ENCODE measurements at regions not wholly inside any gene's neighbourhood (a gene's known extent, or its start where the extent isn't known, plus 50 kb on each side); places are given as distances from the start of the nearest gene placed in this dataset.
"Not testable (repeated sequence)": the region's sequence is repeated elsewhere in the genome, so short reads cannot be mapped to it uniquely, and the experiment has no call there.

GRCh38 chr6:167662075-167662880, 164.4 kb upstream of the AFDN start:
- no peak for DNase-seq (ENCODE audit: low read depth)

- no peak for DNase-seq (ENCODE audit: low read depth)
These were observed 163.9 kb upstream of the AFDN start for GRCh38 chr6:167662881-167663205.

- no peak for DNase-seq (ENCODE audit: low read depth)
These were observed 163.4 kb upstream of the AFDN start for GRCh38 chr6:167663316-167663715.

GRCh38 chr6:167663784-167664443, 162.8 kb upstream of the AFDN start:
- DNase-seq (ENCODE audit: low read depth) = no peak

- DNase-seq (ENCODE audit: low read depth) = no peak
These were observed 161.7 kb upstream of the AFDN start for GRCh38 chr6:167664678-167665660.

- no peak for DNase-seq (ENCODE audit: low read depth)
These were observed 160.9 kb upstream of the AFDN start for GRCh38 chr6:167665698-167666330.

- no peak for DNase-seq (ENCODE audit: low read depth)
These were observed 160.0 kb upstream of the AFDN start for GRCh38 chr6:167666571-167667203.

- DNase-seq (ENCODE audit: low read depth) = no peak
These were observed 159.3 kb upstream of the AFDN start for GRCh38 chr6:167667204-167668018.

GRCh38 chr6:167668019-167668753, 158.5 kb upstream of the AFDN start:
- DNase-seq (ENCODE audit: low read depth) = no peak

GRCh38 chr6:167668754-167669552, 157.8 kb upstream of the AFDN start:
- no peak for DNase-seq (ENCODE audit: low read depth)

- no peak for DNase-seq (ENCODE audit: low read depth)
These were observed 157.2 kb upstream of the AFDN start for GRCh38 chr6:167669553-167669849.

GRCh38 chr6:167669870-167670802, 156.6 kb upstream of the AFDN start:
- DNase-seq (ENCODE audit: low read depth) = no peak

GRCh38 chr6:167670938-167671338, 155.8 kb upstream of the AFDN start:
- no peak for DNase-seq (ENCODE audit: low read depth)

- not testable (repeated sequence) for DNase-seq (ENCODE audit: low read depth)
These were observed 155.2 kb upstream of the AFDN start for GRCh38 chr6:167671379-167671976.

- DNase-seq (ENCODE audit: low read depth) = no peak
These were observed 154.6 kb upstream of the AFDN start for GRCh38 chr6:167671977-167672687.

GRCh38 chr6:167672738-167673137, 154.0 kb upstream of the AFDN start:
- DNase-seq (ENCODE audit: low read depth) = no peak

- DNase-seq (ENCODE audit: low read depth) = no peak
These were observed 152.8 kb upstream of the AFDN start for GRCh38 chr6:167673946-167674345.

All from renal cortical epithelial cell (primary cell).